NCI-H748 treated with DMSO at 0.1 percent for 48 hours (cell line): ENCODE measurements at regions not wholly inside any gene's neighbourhood (a gene's known extent, or its start where the extent isn't known, plus 50 kb on each side); places are given as distances from the start of the nearest gene placed in this dataset.

ENCODE experiments used
- DNase-seq: peaks from one replicate; lab custom pipeline; 2025; lab: John Stamatoyannopoulos, UW

DNA sequence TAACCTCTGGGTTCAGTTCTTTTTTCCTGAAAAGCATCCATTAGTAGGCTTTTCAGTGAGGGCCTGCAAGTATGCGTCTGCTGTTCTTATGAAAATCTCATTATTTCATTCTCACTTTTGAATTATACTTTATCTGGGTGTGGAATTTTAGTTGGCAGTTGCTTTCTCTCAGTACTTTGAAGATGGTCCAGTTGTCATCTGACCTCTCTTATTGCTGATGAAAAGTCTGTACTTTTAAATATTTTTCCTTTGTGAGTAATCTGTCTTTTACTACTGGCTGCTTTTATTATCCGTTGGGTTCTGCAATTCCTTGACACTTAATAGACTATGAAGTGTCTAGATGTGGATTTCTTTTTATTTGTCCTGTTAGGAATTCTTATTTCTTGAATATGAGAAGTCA lies 307.8 kb downstream of the CYP26B1 start:
- no peak for DNase-seq

DNA sequence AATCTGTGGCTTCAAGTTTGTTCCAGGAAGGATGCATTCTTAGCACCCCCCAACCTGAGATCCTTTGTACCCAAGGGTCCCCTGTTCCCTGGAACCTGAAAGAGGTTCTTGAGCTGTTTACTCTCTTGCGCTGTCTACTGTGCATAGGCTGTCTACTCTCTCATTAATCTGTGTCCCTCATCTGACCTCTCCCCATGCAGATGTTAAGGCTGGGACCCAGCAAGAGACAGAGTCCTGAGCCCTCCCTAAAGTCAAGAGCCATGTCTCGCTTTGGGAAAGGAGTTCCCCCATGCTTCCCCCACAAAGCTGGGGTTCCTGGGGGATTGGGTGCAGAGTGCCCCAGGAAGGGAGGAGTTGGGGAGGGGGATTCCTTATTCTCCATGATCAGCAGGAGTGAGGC lies 312.9 kb downstream of the CYP26B1 start:
- DNase-seq = no peak

DNA sequence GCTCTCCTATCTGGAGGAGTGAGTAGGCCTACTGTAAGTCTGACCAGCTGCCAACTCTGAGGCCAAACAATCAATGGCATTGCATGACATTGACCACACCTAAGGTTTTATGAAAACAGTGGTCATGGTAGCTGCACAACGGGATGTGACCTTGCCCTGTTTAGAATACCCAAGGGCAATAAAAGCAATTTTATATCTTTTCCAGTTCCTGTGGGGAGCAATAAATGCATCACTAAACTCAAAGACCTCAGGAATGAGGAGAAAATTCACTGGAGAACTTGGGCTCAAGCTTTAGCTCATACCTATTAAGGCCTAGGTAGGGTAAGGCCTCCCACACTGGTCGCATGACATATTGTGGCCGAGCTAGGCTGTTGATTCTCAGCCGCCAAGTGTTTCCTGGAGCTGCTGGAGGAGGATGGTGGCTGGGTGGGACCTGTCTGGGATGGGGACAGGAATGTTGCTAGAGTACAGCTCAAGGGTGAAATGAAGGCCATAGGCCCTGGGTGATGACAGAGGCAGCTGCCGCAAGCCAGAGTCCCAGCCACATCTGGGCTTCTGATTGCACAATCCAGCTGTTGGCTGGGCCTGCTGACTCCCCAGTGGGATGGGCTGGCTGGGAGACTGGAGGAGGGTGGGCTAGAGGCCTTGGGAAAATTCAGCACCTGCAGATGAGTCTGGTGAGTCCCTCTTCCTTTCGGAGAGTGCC lies 313.7 kb downstream of the CYP26B1 start:
- DNase-seq = no peak

DNA sequence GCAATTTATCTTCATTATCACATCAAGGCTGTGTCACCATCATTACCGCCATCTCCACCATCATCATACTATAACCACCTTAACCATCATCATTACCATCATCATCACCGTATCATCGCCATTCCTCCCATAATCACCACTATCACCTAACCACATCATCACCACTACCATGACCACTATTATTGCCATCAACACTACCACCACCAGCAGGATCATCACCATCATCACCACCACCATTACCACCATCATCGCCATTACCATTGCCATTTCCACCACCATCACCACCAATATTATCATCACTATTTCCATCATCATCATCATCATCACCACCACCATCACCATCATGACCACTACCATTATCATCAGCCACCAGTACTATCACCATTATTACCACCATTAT lies 314.4 kb downstream of the CYP26B1 start:
- no peak for DNase-seq

DNA sequence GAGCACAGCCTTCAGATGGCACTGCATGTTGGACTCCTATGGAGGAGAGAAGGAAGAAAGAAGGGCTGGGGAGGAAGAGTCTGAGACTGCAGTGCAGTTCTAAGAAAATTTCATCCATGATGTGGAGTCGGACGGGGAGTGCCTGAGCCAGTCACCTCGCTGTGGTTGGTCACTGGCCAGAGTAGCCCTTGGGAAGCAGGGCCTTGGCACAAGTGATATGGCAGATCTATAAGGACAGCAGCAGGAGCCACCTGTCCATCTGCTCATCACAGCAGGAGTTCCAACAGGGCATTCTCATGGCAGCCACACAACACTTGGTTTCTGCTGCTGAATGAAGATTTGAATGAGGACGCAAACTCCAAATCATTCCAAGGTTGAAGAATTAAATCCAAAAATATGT lies 314.8 kb downstream of the CYP26B1 start:
- no peak for DNase-seq

DNA sequence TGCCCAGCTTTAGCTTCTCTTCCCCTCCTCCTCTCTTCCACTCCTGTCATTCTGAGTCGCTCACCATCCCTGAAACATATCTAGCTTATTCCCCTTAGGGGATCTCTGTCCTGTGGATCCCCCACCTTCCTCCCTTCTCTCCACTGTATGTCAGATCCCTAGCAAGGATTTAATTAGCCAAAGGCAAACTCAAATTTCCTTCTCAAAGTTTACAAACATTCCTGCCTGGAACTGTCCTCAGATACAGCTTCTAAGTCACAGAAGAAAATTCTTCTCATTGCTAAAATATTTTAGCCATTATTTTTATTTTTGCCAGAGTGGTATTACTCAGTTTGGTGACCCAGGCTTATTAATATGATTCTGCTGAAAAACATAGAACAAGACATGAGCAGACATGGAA lies 315.3 kb downstream of the CYP26B1 start:
- no peak for DNase-seq

DNA sequence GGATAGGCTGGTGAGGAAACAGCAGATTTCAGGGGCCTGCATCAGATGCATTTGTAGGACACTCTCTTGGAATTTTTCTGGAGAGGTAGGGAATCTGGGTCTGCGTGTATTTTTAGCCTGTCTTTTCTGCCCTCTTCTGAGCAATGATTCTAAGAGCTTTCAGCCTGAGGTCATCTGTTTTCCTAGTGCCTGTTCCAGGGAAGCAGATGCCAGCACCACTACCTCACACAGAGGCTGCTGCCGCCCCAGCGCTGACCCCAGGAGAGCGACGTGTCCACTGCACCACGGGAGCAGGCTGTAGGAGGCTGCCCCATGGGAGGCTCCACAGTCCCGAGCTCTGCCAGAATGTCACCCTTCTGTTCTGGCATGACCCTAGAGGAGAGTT lies 316.5 kb downstream of the CYP26B1 start:
- no peak for DNase-seq

DNA sequence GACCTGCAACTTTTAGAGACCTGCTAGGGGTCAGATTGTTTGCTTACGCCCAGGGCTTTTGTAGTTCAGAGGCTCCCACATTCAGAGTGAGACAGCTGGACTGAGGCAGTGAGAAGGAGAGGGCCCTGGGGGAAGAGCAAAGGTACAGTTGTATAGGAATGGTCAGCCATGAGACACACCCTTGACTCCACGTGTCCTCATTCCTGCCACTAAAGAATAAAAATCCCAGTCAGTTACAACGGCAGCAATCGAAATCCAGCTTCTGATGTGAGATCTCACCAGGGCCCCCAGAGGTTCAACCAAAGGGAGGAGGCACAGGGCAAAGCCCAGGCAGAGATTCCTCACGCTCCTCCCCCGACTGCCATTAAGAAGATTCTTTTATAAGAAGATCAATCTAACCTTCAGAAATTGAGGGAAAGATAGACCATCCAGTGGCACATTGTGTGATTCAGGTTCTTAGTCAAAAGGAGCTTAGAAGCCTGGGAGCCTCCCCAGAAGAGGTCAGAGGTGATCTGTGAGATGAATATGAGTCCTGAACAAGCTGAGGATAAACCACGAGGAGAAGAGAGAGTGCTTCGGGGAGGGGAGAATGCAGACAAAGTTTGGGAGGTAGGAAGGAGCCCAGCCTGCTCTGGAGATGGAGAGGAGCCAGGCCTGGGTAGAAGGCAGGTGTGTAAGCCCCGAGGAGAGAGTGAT lies 317.0 kb downstream of the CYP26B1 start:
- no peak for DNase-seq

DNA sequence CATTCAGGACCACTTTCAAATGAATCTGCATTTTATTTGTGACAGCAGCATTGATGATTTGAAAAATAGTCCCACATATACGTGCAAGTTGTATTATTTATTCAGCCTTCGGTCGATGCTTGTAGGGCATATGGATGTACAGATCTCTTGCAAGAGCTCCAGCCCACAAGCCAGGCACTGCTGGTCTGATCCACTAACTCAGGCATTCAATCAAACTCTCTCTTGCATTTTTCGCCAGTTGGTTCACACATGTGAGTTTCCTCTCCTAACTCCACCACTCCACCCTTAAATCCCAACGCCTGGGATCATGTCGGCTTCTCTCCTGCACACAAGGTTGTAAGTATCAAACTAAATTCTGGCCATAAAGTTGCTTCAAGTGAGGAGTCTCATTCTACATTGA lies 318.7 kb downstream of the CYP26B1 start:
- no peak for DNase-seq

DNA sequence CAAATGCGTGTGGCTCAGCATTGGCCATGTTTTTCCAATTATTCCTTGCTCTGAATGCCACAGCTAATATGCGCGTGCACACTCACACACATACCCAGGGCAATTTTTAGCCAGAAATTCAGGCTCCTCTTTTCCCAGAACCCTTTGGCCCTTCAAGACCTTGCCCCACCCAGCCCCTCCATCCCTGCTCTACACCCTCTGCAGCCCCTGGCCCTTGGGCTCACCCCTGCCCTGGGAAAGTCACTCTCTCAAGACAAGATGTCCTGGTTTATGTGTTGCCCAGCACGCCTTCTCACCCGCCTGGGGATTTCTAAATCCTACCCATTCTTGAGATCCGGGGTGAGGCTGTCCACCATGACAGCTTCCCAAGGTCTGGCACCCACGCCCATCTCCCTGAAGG lies 319.7 kb downstream of the CYP26B1 start:
- no peak for DNase-seq

DNA sequence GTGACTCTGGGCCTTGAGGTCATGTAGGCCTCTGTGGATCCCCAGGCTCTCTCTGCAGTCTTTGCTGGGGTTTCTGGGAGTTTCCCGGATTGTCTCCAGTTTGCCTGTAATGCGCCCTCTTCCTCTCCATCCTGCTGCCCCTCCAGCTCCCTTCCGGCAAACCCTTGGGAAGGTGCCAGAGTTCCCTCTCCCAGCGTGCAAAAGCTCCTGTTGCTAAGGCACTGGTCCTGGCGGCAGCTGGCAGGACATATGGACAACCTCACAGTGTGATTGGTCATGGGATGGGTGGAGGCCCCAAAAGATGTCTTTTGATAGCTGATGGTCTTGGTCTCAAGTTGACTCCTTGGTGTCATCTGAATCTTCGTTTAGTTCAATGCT lies 320.1 kb downstream of the CYP26B1 start:
- DNase-seq = no peak

DNA sequence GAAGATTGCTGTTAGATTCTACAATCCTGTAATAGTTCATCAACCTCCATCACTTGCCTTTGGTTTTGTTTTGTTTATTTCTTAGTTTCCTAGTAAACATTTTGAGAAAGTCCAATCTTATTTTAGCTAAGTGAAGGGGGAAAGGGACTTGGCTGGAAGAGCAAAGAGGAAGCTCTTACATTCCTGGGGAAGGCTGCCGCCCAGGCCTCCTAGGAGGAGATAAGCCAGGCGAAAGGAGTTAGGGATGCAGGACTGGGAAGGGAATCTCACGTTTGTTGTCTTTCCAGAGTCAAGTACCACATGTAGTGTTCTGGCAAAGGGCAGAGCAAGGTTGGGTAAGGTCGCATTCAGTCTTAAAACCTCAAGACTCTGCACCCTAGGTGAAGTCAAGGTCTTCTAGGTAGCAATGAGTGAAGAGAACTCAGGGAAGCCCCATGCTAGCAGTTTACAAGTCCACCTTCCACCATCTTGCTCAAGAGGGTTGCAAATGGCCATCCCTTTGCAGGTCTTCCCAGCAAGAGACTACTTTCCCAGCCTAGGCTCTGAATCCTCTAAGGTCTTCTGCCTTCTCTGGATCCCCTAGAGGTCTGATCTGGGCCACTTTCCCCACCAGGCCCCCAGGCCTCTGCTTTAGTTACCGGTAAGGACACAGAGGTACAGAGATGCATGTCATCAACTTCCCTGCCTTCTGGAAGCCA lies 320.7 kb downstream of the CYP26B1 start:
- no peak for DNase-seq

DNA sequence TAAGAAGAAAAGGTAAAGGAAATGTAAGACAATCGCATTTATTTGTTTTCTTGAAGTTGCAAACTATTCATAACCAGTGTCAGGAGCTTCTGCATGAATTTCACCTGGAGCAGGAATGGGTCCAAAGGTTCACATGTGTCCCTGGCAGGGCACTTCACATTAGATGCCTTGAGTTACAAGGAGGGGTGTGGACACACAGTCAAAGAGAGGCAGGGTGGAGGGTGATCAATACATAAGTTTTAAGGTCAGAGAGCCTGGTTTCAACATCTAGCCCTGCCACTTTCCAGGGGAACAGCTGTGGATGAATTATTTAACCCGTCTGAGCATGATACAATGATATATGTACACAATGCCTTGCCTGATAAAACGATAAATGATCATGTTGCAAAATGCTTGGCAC lies 321.4 kb downstream of the CYP26B1 start:
- no peak for DNase-seq

DNA sequence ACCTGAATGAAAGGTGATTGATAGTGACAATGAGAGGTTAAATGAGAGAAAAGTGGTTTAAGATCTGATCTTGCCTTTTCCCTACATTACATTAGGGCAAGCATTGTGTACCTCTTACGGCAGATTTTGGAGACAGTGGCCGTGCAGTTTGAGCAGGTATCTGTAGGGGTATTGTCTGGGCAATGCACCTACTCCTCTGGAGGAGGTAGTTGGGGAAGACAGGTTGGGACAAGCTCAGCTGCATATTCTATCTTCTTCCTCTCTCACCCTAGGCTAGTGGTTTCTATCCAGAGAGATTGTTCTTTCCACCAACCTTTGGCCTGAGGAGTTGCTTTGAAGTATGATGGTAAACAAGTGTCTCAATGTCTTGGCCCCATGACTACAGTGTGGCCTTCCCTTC lies 323.2 kb downstream of the CYP26B1 start:
- DNase-seq = no peak

DNA sequence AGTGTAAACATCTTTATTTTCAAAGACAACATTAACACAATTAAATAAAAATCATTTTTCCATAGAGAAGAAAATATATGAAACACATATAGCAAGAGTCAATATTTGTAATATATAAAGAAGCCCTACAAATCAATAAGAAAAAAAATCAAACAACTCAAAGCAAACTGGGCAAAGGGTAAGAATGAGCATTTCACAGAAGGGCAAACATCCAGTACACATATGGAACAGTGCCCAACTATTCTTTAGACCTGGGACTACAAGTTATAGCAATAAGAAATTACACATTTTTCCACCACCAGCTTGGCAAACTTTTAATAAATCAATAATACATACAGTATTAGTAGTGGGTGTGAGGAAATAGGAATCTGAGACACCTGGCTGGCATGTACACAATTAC lies 324.1 kb downstream of the CYP26B1 start:
- DNase-seq = no peak

DNA sequence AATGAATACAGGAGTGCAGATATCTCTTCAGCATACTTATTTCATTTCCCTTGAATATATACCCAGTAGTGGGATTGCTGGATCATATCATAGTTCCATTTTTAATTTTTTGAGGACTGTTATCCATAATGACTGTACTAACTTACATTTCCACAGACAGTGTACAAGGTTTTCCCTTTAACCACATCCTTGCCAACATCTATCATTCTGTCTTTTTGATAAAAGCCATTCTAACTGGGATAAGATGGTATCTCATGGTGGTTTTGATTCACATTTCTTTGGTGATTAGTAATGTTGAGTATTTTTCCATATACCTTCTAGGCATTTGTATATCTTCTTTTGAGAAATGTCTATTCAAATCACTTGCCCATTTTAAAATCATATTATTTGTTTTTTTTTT lies 325.2 kb downstream of the CYP26B1 start:
- DNase-seq = no peak

DNA sequence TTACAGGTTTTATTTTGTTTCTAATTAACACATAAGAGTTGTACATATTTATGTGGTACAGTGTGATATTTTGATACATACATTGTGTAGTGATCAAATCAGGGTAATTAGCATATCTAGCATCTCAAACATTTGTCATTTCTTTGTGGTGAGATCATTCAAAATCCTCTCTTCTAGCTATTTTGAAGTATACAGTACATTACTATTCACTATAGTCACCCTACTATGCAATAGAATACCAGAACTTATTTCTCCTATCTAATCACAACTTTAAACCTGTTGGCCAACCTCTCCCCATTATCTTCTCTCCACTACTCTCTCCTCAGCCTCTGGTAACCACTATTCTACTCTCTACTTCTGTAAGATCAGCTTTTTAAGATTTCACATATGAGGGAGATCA lies 325.8 kb downstream of the CYP26B1 start:
- DNase-seq = no peak

DNA sequence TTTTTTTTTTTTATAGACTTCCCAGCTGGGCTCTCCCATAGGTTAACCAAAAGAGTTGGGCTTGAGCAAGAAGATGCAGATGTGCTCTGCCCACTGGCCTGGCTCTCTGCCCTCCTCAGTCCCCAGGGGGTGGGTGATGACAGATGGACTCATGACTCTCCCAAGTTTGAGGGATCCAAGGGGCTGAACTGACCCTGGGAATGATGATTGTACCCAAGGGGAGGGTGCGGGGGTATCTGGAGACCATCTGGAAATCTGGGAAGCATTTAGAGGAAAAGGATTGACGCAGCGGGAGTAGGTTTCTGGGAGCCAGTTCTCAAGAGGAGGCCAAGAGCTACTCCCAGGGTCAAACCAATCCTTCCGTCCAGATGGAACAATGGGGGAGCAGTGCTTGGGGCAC lies 330.8 kb downstream of the CYP26B1 start:
- no peak for DNase-seq

DNA sequence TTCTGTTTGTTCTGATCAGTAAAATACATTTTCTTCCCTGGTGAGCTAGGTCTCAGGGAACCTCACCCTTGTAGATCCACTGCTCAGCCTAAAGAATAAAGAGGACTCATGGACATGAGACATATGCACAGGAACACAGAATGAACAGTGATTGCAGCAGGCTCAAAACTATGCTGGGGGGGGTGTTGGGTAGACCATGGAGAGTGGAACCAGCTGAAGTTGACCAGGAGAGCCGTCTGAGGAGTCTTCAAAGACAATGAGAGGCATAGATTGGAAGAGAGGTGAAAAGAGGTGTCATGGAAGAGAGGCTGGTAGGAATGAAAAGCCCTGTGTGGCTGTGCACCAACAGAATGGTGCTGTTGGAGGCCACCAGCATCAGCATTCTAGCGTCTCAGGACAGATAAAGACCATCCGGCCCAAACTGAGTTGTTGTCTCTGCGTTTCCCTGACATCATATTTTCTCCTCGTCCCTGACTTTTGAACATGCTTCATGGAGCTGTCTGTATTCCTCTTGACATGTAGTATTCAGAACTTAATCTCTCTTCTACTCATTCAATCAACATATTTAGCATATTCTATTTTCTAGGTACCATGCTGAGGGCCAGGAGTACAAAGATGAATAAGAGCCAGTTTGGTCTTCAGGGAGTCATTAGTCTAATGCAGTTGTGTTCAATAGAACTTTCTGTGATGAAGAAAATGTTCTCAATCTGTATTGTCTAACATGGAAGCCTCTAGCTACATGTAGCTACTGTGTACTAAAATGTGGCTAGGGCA lies 331.8 kb downstream of the CYP26B1 start:
- no peak for DNase-seq

DNA sequence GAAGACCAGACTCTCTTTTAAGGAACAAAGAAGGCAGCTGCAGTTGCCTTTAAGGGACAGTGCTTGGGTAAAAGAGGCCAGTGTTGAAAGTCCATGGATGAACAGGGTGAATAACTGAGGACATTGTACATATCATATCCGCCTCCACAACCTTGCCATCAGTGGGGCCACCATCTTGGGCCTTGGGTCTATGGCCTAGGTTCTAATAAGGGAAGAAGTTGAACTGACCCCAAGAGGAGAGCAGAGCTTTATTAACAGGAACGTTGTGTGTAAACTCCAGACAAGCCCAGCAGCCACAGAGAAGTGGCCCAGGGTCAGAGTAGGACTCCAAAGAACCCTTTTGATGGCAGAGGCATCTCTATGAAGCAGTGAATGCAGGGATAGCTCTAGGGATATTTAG lies 332.8 kb downstream of the CYP26B1 start:
- DNase-seq = no peak

DNA sequence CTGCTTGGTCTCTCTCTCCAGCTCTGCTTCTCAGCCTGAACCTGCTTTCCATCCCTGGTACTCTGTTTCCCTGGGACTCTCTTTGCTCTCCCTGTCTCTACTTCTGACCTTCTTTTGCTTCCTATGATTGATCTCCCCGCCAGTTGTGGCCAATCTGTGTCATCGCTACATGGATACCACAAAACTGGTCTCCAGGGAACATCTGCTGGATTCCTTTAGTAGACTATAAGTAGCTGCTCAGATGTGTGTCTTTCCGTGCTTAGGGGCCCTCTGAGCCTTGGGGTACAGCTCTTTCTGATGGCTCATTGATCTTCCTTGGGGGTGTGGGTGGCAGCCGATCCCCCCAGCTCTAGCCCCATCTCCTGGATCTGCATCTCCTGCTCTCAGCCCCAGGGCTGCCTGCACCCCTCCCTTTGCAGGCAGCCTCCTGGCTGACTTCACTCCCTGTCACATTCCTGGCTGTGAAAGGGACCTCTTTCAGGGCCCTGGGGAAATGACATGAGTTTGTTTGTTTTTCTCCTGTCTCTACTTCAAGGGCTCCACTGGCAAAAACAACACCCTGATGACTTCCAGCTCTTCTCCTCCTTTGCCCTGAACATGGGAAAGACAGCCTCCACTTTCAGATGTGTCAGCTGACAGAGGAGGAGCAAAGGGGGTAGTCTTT lies 333.7 kb downstream of the CYP26B1 start:
- no peak for DNase-seq

DNA sequence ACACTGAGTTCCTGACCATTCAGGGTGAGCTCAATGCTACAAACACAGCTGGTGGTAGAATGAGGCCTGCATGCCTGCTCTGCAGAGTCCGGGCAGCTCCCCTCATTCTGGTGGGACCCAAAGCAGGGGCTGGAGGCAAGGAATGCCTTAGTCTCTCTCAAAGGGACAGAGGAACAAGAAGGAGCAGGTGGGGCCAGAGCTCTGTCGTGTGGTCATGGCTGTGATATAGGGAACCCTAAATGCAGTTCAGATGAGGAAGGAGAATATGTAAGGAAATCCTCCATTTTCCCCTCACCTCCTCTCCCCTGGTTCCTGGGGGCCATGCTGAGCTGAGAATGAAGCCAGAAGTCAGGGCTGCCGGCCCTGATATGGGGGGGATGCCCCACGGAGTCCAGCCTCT lies 334.3 kb downstream of the CYP26B1 start:
- DNase-seq = no peak
